Transverse colon (tissue), 4 donors: ENCODE measurements at regions not wholly inside any gene's neighbourhood (a gene's known extent, or its start where the extent isn't known, plus 50 kb on each side); places are given as distances from the start of the nearest gene placed in this dataset.

Experiments
- POLR2AphosphoS5 ChIP-seq, 3 donors: sonication (generic); formaldehyde crosslinking; IDR thresholded peaks; one replicate each; pipeline ENCODE4 v1.6.1; 2016; ENCODE audit warnings: antibody characterized with exemption in 3 of 3
- TF ChIP-seq, protein P1 (sequence below), 5 experiments: fragments of 200-600 bp in 3 of 5; fragments of 450-650 bp in 2 of 5; sonication (generic) in 3 of 5; IDR thresholded peaks; 1 replicate in 2 of 5; 2 replicates in 3 of 5; pipeline ENCODE4 v1.5.1; 2016 to 2017; ENCODE audit warnings: antibody characterized with exemption in 5 of 5, inconsistent platforms in 3 of 5, mild to moderate bottlenecking in 2 of 5, moderate library complexity in 1 of 5

DNA sequence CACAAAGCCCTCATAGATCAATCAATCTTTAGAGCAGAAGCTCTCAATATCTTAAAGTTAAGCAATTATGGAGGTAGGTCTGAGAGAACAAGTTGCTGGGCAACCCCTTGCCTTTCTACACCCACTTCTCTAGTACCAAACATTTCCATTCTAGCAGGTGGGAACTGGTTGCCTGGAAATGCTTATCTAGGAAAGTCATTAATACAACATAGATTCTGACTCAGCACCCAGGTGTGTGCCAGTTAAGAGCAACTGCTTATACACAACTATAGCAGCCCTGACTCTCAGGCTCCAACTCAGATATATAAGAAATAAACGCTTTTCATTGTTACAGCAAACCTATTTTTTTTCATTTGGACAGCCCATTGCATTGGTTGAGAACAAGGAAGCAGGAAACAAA, 237.7 kb downstream of the IRS1 start:
- TF ChIP-seq, protein P1, sequence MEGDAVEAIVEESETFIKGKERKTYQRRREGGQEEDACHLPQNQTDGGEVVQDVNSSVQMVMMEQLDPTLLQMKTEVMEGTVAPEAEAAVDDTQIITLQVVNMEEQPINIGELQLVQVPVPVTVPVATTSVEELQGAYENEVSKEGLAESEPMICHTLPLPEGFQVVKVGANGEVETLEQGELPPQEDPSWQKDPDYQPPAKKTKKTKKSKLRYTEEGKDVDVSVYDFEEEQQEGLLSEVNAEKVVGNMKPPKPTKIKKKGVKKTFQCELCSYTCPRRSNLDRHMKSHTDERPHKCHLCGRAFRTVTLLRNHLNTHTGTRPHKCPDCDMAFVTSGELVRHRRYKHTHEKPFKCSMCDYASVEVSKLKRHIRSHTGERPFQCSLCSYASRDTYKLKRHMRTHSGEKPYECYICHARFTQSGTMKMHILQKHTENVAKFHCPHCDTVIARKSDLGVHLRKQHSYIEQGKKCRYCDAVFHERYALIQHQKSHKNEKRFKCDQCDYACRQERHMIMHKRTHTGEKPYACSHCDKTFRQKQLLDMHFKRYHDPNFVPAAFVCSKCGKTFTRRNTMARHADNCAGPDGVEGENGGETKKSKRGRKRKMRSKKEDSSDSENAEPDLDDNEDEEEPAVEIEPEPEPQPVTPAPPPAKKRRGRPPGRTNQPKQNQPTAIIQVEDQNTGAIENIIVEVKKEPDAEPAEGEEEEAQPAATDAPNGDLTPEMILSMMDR (IDR thresholded peaks at IDR 0.05), result no peak
- no peak for TF ChIP-seq POLR2AphosphoS5 (IDR thresholded peaks at IDR 0.05)
